ENCODE measurements at regions not wholly inside any gene's neighbourhood (a gene's known extent, or its start where the extent isn't known, plus 50 kb on each side); places are given as distances from the start of the nearest gene placed in this dataset.

DNA sequence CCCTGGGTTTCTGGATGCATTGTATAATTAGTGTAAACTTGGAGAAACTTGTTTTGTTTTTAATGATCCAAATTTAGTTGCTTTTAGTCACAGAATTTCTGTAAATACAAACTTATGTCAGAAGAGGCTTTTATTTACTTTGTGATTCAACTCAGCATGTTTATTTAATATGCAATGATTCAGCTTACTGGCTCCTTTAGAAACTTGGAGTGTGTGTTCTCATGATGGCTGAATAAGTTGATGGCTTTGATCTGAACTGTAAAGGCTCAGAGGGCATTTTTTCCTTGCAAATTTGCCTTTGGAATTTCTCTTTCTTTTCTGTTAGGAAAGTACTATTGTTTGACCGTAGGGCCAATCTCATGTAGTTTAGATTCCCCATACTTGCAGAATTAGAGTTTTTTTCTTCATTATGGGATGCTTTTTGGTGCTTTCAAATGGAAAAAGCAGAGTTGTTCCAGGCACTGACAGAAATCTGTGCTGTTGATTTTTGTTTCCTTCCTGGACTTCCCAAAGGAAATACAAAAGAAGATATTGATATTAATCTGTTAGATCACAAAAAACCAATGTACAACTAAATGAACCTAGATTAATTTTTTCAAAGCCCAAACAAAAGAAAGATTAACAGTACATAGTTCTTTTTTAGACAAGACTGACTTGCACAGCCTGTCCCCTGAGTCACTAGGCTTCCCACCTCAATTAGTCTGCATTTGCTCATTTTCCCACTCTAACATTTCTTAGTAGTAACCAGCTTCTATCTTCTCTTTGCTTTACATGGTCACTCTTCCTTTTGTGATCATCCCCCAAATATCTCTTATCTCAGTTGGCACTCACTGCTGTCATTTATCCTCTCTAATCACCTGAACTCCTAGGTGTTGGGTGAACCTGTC, 96.8 kb upstream of the AGR3 start:
- no peak for DNase-seq

- no peak for DNase-seq
These were observed 98.8 kb upstream of the AGR3 start for GRCh38 chr7:16980539-16980938.

DNA sequence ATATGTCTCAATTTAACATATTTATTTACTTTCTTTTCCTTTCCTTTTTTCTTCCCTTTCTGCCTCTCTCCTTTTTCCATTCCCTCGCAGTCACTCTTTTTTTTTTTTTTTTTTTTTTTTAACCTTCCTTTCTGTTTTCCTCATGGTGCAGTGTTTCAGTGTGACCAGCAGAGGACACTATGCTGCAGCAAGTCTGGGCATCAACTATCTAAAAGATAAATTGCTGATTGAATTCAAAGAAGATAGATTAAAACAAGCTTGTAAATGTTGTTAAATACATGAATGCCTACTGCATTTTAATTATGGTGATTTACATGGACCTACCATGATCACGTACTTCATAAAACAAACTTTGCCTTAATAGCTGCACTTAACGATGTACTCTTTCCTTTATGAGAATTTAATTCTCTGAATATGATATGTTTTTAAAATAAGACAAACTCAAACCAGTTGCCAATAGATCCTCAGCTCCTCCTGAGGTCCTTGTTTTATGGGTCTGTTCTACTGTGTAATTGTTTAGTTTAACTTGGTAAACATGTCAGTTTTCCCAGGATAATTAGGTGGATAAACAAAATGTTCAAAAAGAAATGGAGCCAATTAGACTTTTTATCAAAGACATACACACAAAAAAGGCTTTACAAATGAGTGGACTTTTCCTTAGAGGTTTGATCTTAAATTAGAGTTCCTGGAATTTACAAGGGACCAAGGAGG, 101.0 kb upstream of the AGR3 start:
- peak; percentile 15 for DNase-seq

GRCh38 chr7:16984375-16984774, 102.6 kb upstream of the AGR3 start:
- no peak for DNase-seq

GRCh38 chr7:16985621-16986020, 103.8 kb upstream of the AGR3 start:
- no peak for DNase-seq

DNA sequence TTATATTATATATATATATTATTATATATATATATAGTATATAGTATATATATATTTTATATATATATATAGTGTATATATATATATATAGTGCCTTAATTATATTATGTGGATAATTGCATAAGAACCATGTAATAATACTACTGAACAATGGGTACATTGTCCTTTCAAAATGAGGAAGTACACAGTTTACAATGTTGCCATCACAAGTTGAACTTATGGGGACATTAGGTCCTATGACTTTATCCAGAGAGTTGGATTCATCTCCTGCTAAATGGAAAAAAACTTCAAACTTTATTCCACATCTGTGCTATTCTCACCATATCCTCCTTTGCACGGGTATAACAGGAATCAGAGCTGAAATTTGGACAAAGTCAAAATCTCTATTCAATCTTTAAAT, 105.0 kb upstream of the AGR3 start:
- DNase-seq = no peak

DNA sequence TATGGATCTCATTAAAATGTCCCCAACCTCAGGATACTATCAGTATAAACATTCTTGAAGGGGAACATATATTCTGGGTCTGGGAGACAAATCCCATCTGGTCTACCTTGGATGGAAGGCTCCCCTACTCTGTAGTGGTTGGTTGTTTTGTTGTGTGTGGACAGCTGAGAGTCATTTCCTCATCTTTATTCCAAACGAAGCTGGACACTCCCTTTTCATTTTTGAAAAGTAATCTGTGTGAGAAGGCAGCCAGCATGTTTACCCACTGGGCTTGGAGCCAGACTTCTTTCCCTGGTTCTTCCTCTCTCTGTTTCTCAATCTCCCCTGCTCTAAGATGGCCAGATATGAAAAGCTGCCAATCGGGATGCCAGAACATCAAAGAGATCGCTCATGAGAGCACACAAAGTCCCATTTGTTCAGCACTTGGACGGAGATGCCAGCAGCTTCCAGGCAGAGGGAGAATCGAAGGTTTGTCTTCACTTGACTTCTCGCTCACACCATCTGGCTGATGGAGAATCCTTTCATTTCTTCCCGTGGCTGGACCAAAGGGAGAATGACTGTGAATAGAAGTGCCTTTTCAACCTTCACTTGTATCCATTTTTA, 108.1 kb upstream of the AGR3 start:
- no peak for DNase-seq

- DNase-seq = no peak
These were observed 109.8 kb upstream of the AGR3 start for GRCh38 chr7:16991551-16991950.

GRCh38 chr7:16993543-16993942, 111.8 kb upstream of the AGR3 start:
- DNase-seq = no peak

DNA sequence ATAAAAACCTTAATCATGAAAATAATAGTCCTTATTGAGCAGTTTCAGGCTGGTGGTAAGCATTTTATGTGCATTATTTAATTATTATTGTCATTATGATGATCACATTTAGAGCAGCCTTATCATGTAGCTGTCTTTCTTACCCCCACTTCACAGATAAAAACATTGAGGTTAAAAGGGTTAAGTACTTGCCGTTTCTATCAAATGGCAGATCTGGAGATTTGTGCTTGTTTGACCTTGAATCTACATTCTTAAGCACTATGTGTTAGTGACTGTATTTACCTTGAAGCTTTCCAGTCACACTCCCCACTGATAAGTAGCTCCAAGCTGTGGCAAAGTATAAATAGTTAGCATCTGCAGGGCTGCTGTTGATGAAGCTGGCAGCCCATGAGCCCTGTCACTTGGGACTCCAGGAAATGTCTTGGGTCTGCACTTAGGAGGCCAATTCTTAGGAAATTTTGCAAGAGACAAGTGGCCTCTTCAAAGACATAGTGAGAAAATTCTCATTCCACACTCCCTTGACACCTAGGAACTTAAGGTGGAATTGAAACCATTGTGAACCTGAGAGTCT, 116.8 kb upstream of the AGR3 start:
- DNase-seq = no peak

DNA sequence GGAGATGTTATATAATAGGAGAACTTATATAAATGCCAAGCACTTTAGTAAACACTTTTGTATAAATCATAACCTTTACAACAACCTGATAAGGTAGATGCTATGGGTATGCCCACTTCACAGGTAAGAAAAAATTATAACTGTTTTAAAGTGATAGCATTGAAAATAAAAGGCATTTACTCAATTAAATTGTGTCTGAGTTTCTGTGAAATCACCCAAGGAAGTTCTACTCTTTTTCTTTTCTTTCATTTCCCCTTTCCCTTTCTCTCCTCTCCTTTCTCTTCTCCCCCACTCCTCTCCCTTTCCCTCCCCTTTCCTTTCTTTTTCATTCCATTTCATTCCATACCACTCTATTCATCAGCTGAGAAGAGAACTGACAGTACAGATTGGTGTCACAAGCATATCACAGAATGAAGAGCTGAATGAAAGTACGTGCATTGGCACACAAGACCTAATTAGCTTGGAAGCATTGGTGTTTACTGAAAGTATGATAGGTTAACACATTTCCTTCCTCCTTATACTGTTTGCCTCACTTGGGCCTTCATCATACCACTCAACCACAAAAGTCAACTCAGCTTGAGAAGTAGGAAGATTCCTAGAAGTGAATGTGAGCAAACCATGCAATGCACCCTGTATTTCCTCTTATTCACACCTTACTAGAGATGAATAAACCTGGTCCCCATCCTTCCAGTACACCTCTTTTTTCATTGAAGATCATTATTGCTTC, 117.9 kb upstream of the AGR3 start:
- DNase-seq = no peak

GRCh38 chr7:17005271-17005670, 123.5 kb upstream of the AGR3 start:
- no peak for DNase-seq

DNA sequence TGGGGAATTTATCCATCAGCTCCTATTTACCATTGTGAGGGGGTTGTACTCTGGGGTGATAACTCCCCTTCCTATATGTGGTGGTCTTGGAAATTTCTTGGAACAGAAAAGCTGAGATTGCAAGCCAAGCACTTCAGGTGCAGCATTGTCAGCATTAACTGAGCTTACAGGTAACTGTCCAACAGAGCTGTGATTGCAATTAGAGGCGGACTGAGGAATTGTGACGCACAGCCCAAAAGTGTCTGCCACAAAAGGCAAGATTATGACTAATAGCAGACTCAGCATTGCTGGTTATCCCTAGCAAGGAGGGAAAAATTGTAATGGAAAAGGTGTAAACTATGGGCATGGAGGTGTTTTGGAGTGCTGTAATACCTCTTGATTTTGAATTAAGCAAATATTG, 126.1 kb upstream of the AGR3 start:
- DNase-seq = no peak

GRCh38 chr7:17009007-17009719, 127.4 kb upstream of the AGR3 start:
- no peak for DNase-seq

- DNase-seq = no peak
These were observed 128.2 kb upstream of the AGR3 start for GRCh38 chr7:17009933-17010332.

DNA sequence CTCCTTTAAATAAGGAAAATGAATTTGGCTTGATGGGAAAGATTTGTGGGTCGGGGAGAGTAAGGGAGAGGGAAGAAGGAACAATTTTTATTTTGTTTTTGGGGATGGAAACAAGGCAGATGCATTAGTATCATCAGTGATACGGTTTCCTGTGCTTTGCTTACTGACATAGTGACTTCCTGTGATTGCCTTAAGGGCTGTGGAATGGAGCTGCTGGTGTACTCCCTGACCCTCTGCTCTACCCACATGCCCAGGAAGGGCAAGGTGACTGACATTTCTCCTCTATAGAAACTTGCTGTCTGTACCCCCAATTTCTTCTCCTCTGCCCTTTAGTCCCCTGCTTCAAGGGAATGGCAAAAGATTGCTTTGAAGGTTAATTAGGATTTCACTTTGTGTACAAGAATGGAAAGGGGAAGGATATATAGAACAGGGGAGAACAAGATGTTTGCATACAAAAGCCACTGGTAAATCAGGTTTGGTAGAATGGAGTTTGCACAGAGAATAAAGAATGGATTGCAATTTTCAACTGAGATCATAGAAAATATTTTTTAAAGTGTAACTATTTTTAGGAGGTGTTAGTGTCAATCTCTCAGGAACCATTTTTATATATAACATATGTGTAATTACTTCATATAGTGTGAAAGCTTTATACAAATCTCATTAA, 129.0 kb upstream of the AGR3 start:
- no peak for DNase-seq

- no peak for DNase-seq
These were observed 131.4 kb upstream of the AGR3 start for GRCh38 chr7:17013204-17013603.

- DNase-seq = no peak
These were observed 132.9 kb upstream of the AGR3 start for GRCh38 chr7:17014686-17015085.

- no peak for DNase-seq
These were observed 133.8 kb upstream of the AGR3 start for GRCh38 chr7:17015598-17016031.

- no peak for DNase-seq
These were observed 134.7 kb upstream of the AGR3 start for GRCh38 chr7:17016402-17017010.

DNA sequence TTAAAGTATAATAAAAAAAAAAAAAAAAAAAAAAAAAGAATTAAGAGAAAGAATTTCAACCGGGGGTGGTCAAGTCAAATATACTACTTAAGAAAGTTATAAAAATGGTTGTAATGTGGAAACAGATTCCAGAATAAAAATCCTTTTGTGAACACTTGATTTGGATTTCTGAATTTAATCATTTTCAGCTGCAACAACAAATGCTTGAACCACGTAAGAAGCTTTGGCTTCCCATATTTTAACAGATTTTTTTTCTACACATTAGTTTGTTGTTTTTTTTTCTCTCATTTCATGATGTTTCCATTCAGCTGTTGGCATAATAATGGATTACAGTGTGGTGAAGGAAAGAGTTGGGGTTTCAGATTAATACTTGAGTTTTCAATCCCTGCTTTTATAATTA, 137.3 kb upstream of the AGR3 start:
- no peak for DNase-seq
